Left lung (tissue), 4 donors: ENCODE measurements at regions not wholly inside any gene's neighbourhood (a gene's known extent, or its start where the extent isn't known, plus 50 kb on each side); places are given as distances from the start of the nearest gene placed in this dataset.

ENCODE experiments used
- ATAC-seq: fragments of 200-7000 bp; cut with Tn5 transposase; one replicate; pipeline ENCODE4 v1.9.1; 2020; ENCODE audit warnings: moderate library complexity
- DNase-seq, 4 donors: peaks; one replicate each; pipeline ENCODE4 v3.0.0-alpha.2; 2013 to 2020
- H3K27ac ChIP-seq, 2 donors: fragments of 200-600 bp; sonication (generic) in 1 of 2; one replicate each; pipeline versions ENCODE4 v1.5.0 to v1.8.0; 2020 to 2021
- H3K27me3 ChIP-seq, 2 donors: fragments of 200-600 bp; sonication (generic) in 1 of 2; one replicate each; pipeline versions ENCODE4 v1.5.0 to v1.8.0; 2020 to 2021
- H3K36me3 ChIP-seq, 2 donors: fragments of 200-600 bp; sonication (generic) in 1 of 2; one replicate each; pipeline versions ENCODE4 v1.5.0 to v1.8.0; 2020 to 2021
- H3K4me1 ChIP-seq, 2 donors: fragments of 200-600 bp; one replicate each; pipeline ENCODE4 v1.8.0; 2021
- H3K4me3 ChIP-seq, 2 donors: fragments of 200-600 bp; sonication (generic) in 1 of 2; one replicate each; pipeline versions ENCODE4 v1.5.0 to v1.8.0; 2020 to 2021; ENCODE audit warnings: mild to moderate bottlenecking in 1 of 2
- H3K9me3 ChIP-seq, 2 donors: fragments of 200-600 bp; sonication (generic) in 1 of 2; one replicate each; pipeline versions ENCODE4 v1.5.0 to v1.8.0; 2020 to 2021
- CTCF ChIP-seq, 2 donors: fragments of 200-600 bp; sonication (generic) in 1 of 2; IDR thresholded peaks; one replicate each; pipeline versions ENCODE4 v1.5.0 to v1.8.0; 2021; ENCODE audit warnings: antibody characterized with exemption in 2 of 2
- intact Hi-C, 2 donors: fragments of 100-400 bp; cut with DNase I; formaldehyde crosslinking; loops; one replicate each; pipeline versions ENCODE4 v1.11.2 to v1.14.2; 2022
- donor health status: DM: no; HTN: yes; CAD: no.
- donor health status: DM: no; HTN: no; CAD: no.

- Histone ChIP-seq H3K9me3 (no peaks in the 10 kb centered on the region), H3K27me3 (no peaks in the 10 kb centered on the region), H3K4me3 (no peak overlapping the region), H3K36me3 (no peaks in the 10 kb centered on the region), H3K4me1 (no peaks in the 10 kb centered on the region), H3K27ac (no peak overlapping the region)
- intact Hi-C loops, result no loop called here
- no peak for ATAC-seq
- no peak for DNase-seq
- TF ChIP-seq CTCF (IDR thresholded peaks at IDR 0.05), result no peak
Measured at GRCh38 chr5:6915574-6915973, 202.3 kb downstream of the TENT4A start.

GRCh38 chr5:6918255-6918654 lies 205.0 kb downstream of the TENT4A start:
- intact Hi-C loops, result no loop called here
- Histone ChIP-seq H3K27ac (no peak overlapping the region), H3K9me3 (no peaks in the 10 kb centered on the region), H3K4me3 (no peak overlapping the region), H3K27me3 (no peaks in the 10 kb centered on the region), H3K36me3 (no peaks in the 10 kb centered on the region), H3K4me1 (no peaks in the 10 kb centered on the region)
- no peak for DNase-seq
- no peak for TF ChIP-seq CTCF (IDR thresholded peaks at IDR 0.05)
- no peak for ATAC-seq

GRCh38 chr5:6920628-6921256 lies 207.5 kb downstream of the TENT4A start:
- ATAC-seq, result no peak
- Histone ChIP-seq H3K36me3 (no peaks in the 10 kb centered on the region), H3K27ac (no peak overlapping the region), H3K27me3 (no peaks in the 10 kb centered on the region), H3K4me3 (no peak overlapping the region), H3K4me1 (no peaks in the 10 kb centered on the region), H3K9me3 (no peaks in the 10 kb centered on the region)
- no peak for DNase-seq
- intact Hi-C loops, result no loop called here
- no peak for TF ChIP-seq CTCF (IDR thresholded peaks at IDR 0.05)

- intact Hi-C loops, result no loop called here
- H3K4me1 ChIP-seq, result no peaks in the 10 kb centered on the region
Measured at GRCh38 chr5:6926491-6927038, 213.3 kb downstream of the TENT4A start.

GRCh38 chr5:6936031-6936430 lies 222.8 kb downstream of the TENT4A start:
- peaks cover 0 to 8% of the 10 kb centered on the region in 2 donors for H3K27me3 ChIP-seq
- no peak overlapping the region for H3K4me3 ChIP-seq
- intact Hi-C loops, result no loop called here
- TF ChIP-seq CTCF (IDR thresholded peaks at IDR 0.05), result no peak
- DNase-seq (no peak), ATAC-seq (no peak)
- H3K9me3 ChIP-seq, result no peaks in the 10 kb centered on the region
- no peak overlapping the region for H3K27ac ChIP-seq
- H3K36me3 ChIP-seq, result no peaks in the 10 kb centered on the region
- H3K4me1 ChIP-seq, result no peaks in the 10 kb centered on the region

More at GRCh38 chr5:6926491-6927038, 213.3 kb downstream of the TENT4A start:
- no peak for ATAC-seq
- H3K27ac ChIP-seq, result no peak overlapping the region
- TF ChIP-seq CTCF (IDR thresholded peaks at IDR 0.05), result no peak
- H3K36me3 ChIP-seq, result no peaks in the 10 kb centered on the region
- no peaks in the 10 kb centered on the region for H3K27me3 ChIP-seq
- no peaks in the 10 kb centered on the region for H3K9me3 ChIP-seq
- no peak for DNase-seq
- no peak overlapping the region for H3K4me3 ChIP-seq
